ENCODE measurements at regions not wholly inside any gene's neighbourhood (a gene's known extent, or its start where the extent isn't known, plus 50 kb on each side); places are given as distances from the start of the nearest gene placed in this dataset.

GRCh38 chr5:92889140-92889539 is 691.9 kb downstream of the NR2F1-AS1 start:
- no peaks in the 10 kb centered on the region for H3K4me1 ChIP-seq (ENCODE audit: control insufficient read depth, insufficient read depth, low read length, poor library complexity, severe bottlenecking)
- H3K36me3 ChIP-seq (ENCODE audit: control insufficient read depth, insufficient read depth, low read length): no peaks in the 10 kb centered on the region
- H3K27ac ChIP-seq (ENCODE audit: low read depth, low read length, severe bottlenecking): no peak overlapping the region
- 100% methylated on average over 1 of the region's 1 CpG; no CpG with 5 or more reads in 1 of the 2 experiments for WGBS, 2 experiments (ENCODE audit: insufficient coverage in 2 of 2)
- H3K9me3 ChIP-seq (ENCODE audit: control insufficient read depth, low read length): no peaks in the 10 kb centered on the region
- no peak overlapping the region for H3K4me3 ChIP-seq (ENCODE audit: extremely low read depth, insufficient read depth, low read length, poor library complexity, severe bottlenecking)

DNA sequence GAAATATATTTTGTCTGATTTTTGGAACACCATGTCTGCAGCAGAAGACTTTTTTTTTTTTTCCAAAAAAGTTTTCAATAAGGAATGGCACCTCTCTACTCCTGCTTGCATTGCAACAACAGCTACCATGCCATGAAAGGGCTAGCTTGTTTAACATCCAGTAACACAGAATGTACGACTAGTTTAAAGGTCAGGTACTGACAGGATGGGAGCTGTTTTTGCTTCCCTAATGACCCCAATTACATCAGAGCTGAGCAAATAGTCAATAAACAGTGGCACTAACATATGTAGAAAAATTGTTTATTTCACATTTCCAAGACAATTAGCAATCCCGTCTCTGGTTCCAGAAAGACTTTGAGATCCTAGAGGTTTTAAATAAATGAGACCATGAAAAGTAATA is 693.8 kb downstream of the NR2F1-AS1 start:
- H3K27ac ChIP-seq (ENCODE audit: low read depth, low read length, severe bottlenecking): no peak overlapping the region
- 67% methylated on average over 1 of the region's 2 CpGs; no CpG with 5 or more reads in 1 of the 2 experiments for WGBS, 2 experiments (ENCODE audit: insufficient coverage in 2 of 2)
- no peak overlapping the region for H3K4me3 ChIP-seq (ENCODE audit: extremely low read depth, insufficient read depth, low read length, poor library complexity, severe bottlenecking)
- H3K4me1 ChIP-seq (ENCODE audit: control insufficient read depth, insufficient read depth, low read length, poor library complexity, severe bottlenecking): no peaks in the 10 kb centered on the region
- no peaks in the 10 kb centered on the region for H3K9me3 ChIP-seq (ENCODE audit: control insufficient read depth, low read length)
- no peaks in the 10 kb centered on the region for H3K36me3 ChIP-seq (ENCODE audit: control insufficient read depth, insufficient read depth, low read length)

DNA sequence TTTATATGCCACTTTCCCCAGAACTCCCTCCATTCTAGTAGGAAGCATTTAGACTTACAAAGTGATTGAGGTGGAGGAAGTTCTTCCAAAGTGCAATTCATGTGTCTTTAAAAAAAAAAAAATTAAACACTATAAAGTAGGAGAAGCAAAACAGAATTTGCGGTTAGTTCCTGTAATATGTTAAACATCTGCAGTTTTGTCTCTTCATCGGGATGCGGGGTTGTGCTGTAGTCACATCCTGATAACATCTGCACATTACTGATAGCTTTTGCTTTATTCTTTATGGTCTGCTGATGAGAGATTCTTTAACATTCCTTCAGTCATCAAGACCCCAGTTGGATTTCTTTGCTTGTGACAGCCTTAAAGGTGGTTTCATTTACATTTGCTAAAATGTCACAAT is 694.3 kb downstream of the NR2F1-AS1 start:
- Histone ChIP-seq H3K36me3 (ENCODE audit: control insufficient read depth, insufficient read depth, low read length) (no peaks in the 10 kb centered on the region), H3K9me3 (ENCODE audit: control insufficient read depth, low read length) (no peaks in the 10 kb centered on the region), H3K4me3 (ENCODE audit: extremely low read depth, insufficient read depth, low read length, poor library complexity, severe bottlenecking) (no peak overlapping the region), H3K27ac (ENCODE audit: low read depth, low read length, severe bottlenecking) (no peak overlapping the region), H3K4me1 (ENCODE audit: control insufficient read depth, insufficient read depth, low read length, poor library complexity, severe bottlenecking) (no peaks in the 10 kb centered on the region)
- 50% methylated on average over 2 of the region's 3 CpGs; no CpG with 5 or more reads in 1 of the 2 experiments for WGBS, 2 experiments (ENCODE audit: insufficient coverage in 2 of 2)

- no peaks in the 10 kb centered on the region for H3K9me3 ChIP-seq (ENCODE audit: control insufficient read depth, low read length)
- H3K27ac ChIP-seq (ENCODE audit: low read depth, low read length, severe bottlenecking): no peak overlapping the region
- H3K4me1 ChIP-seq (ENCODE audit: control insufficient read depth, insufficient read depth, low read length, poor library complexity, severe bottlenecking): no peaks in the 10 kb centered on the region
- H3K36me3 ChIP-seq (ENCODE audit: control insufficient read depth, insufficient read depth, low read length): no peaks in the 10 kb centered on the region
- 0 to 6% methylated on average over 3 of the region's 4 CpGs for WGBS, 2 experiments (ENCODE audit: insufficient coverage in 2 of 2)
- no peak overlapping the region for H3K4me3 ChIP-seq (ENCODE audit: extremely low read depth, insufficient read depth, low read length, poor library complexity, severe bottlenecking)
Measured at GRCh38 chr5:92885950-92886349, 695.1 kb downstream of the NR2F1-AS1 start.

DNA sequence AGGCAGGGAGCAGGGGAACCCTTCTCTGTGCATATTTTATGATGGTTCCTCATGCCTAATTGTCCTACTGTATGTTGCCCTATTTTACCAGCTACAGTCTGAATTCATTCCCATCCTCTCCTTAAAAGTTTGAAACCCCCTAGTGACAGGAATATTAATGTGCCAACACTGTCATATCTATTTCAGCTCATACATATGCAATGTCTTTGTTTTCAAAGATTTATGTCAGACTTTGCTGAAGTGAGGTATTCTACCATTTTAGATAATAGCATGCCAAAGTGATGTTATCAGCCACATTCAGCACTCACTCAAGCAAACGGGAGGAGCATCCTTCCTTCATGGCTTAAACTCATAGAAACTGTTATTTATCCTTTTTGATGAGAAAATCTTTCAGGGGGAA is 696.5 kb downstream of the NR2F1-AS1 start:
- Histone ChIP-seq H3K27ac (ENCODE audit: low read depth, low read length, severe bottlenecking) (no peak overlapping the region), H3K4me1 (ENCODE audit: control insufficient read depth, insufficient read depth, low read length, poor library complexity, severe bottlenecking) (no peaks in the 10 kb centered on the region), H3K4me3 (ENCODE audit: extremely low read depth, insufficient read depth, low read length, poor library complexity, severe bottlenecking) (no peak overlapping the region), H3K9me3 (ENCODE audit: control insufficient read depth, low read length) (no peaks in the 10 kb centered on the region), H3K36me3 (ENCODE audit: control insufficient read depth, insufficient read depth, low read length) (no peaks in the 10 kb centered on the region)
- WGBS, 2 experiments (ENCODE audit: insufficient coverage in 2 of 2): no CpG with 5 or more reads among the region's 1 CpG

GRCh38 chr5:92879806-92880543 is 701.0 kb downstream of the NR2F1-AS1 start:
- Histone ChIP-seq H3K27ac (ENCODE audit: low read depth, low read length, severe bottlenecking) (no peak overlapping the region), H3K4me1 (ENCODE audit: control insufficient read depth, insufficient read depth, low read length, poor library complexity, severe bottlenecking) (no peaks in the 10 kb centered on the region), H3K36me3 (ENCODE audit: control insufficient read depth, insufficient read depth, low read length) (no peaks in the 10 kb centered on the region), H3K4me3 (ENCODE audit: extremely low read depth, insufficient read depth, low read length, poor library complexity, severe bottlenecking) (no peak overlapping the region), H3K9me3 (ENCODE audit: control insufficient read depth, low read length) (peaks cover 3% of the 10 kb centered on the region)
- 70% methylated on average over 2 of the region's 2 CpGs; no CpG with 5 or more reads in 1 of the 2 experiments for WGBS, 2 experiments (ENCODE audit: insufficient coverage in 2 of 2)

GRCh38 chr5:92874790-92875189 is 706.2 kb downstream of the NR2F1-AS1 start:
- H3K27ac ChIP-seq (ENCODE audit: low read depth, low read length, severe bottlenecking): no peak overlapping the region
- peaks cover 3% of the 10 kb centered on the region for H3K9me3 ChIP-seq (ENCODE audit: control insufficient read depth, low read length)
- no peaks in the 10 kb centered on the region for H3K36me3 ChIP-seq (ENCODE audit: control insufficient read depth, insufficient read depth, low read length)
- WGBS, 2 experiments (ENCODE audit: insufficient coverage in 2 of 2): no CpG with 5 or more reads among the region's 2 CpGs
- no peaks in the 10 kb centered on the region for H3K4me1 ChIP-seq (ENCODE audit: control insufficient read depth, insufficient read depth, low read length, poor library complexity, severe bottlenecking)
- H3K4me3 ChIP-seq (ENCODE audit: extremely low read depth, insufficient read depth, low read length, poor library complexity, severe bottlenecking): no peak overlapping the region

DNA sequence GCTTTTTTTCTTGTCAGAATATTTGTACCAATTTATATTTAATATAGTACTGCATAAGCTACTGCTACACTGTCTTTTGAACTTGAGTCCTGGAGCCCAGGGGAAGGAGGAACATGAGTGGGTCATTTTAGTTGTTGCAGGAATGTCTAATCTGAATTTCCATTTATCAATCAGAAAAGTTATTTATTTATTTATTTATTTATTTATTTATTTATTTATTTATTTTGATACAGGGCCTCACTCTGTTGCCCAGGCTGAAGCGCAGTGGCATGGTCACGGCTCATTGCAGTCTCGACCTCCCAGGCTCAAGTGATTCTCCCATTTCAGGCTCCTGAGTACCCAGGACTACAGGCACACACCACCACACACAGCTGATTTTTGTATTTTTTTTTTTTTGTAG is 712.6 kb downstream of the NR2F1-AS1 start:
- H3K27ac ChIP-seq (ENCODE audit: low read depth, low read length, severe bottlenecking): no peak overlapping the region
- WGBS, 2 experiments (ENCODE audit: insufficient coverage in 2 of 2): no CpG with 5 or more reads among the region's 3 CpGs
- H3K4me1 ChIP-seq (ENCODE audit: control insufficient read depth, insufficient read depth, low read length, poor library complexity, severe bottlenecking): no peaks in the 10 kb centered on the region
- no peaks in the 10 kb centered on the region for H3K36me3 ChIP-seq (ENCODE audit: control insufficient read depth, insufficient read depth, low read length)
- no peak overlapping the region for H3K4me3 ChIP-seq (ENCODE audit: extremely low read depth, insufficient read depth, low read length, poor library complexity, severe bottlenecking)
- no peaks in the 10 kb centered on the region for H3K9me3 ChIP-seq (ENCODE audit: control insufficient read depth, low read length)

- Histone ChIP-seq H3K36me3 (ENCODE audit: control insufficient read depth, insufficient read depth, low read length) (no peaks in the 10 kb centered on the region), H3K4me3 (ENCODE audit: extremely low read depth, insufficient read depth, low read length, poor library complexity, severe bottlenecking) (no peak overlapping the region), H3K27ac (ENCODE audit: low read depth, low read length, severe bottlenecking) (no peak overlapping the region), H3K9me3 (ENCODE audit: control insufficient read depth, low read length) (no peaks in the 10 kb centered on the region), H3K4me1 (ENCODE audit: control insufficient read depth, insufficient read depth, low read length, poor library complexity, severe bottlenecking) (no peaks in the 10 kb centered on the region)
- WGBS, 2 experiments (ENCODE audit: insufficient coverage in 2 of 2): 100% methylated on average over 1 of the region's 2 CpGs
Measured at GRCh38 chr5:92864591-92864990, 716.4 kb downstream of the NR2F1-AS1 start.

GRCh38 chr5:92863666-92864065 is 717.4 kb downstream of the NR2F1-AS1 start:
- WGBS, 2 experiments (ENCODE audit: insufficient coverage in 2 of 2): no CpG with 5 or more reads among the region's 2 CpGs

GRCh38 chr5:92861531-92862285 is 719.3 kb downstream of the NR2F1-AS1 start:
- Histone ChIP-seq H3K9me3 (ENCODE audit: control insufficient read depth, low read length) (no peaks in the 10 kb centered on the region), H3K27ac (ENCODE audit: low read depth, low read length, severe bottlenecking) (no peak overlapping the region), H3K4me3 (ENCODE audit: extremely low read depth, insufficient read depth, low read length, poor library complexity, severe bottlenecking) (no peak overlapping the region), H3K36me3 (ENCODE audit: control insufficient read depth, insufficient read depth, low read length) (no peaks in the 10 kb centered on the region), H3K4me1 (ENCODE audit: control insufficient read depth, insufficient read depth, low read length, poor library complexity, severe bottlenecking) (no peaks in the 10 kb centered on the region)
- WGBS, 2 experiments (ENCODE audit: insufficient coverage in 2 of 2): 100% methylated on average over 1 of the region's 3 CpGs; no CpG with 5 or more reads in 1 of the 2 experiments

More at GRCh38 chr5:92863666-92864065, 717.4 kb downstream of the NR2F1-AS1 start:
- no peaks in the 10 kb centered on the region for H3K36me3 ChIP-seq (ENCODE audit: control insufficient read depth, insufficient read depth, low read length)
- H3K9me3 ChIP-seq (ENCODE audit: control insufficient read depth, low read length): no peaks in the 10 kb centered on the region
- no peaks in the 10 kb centered on the region for H3K4me1 ChIP-seq (ENCODE audit: control insufficient read depth, insufficient read depth, low read length, poor library complexity, severe bottlenecking)
- no peak overlapping the region for H3K27ac ChIP-seq (ENCODE audit: low read depth, low read length, severe bottlenecking)
- no peak overlapping the region for H3K4me3 ChIP-seq (ENCODE audit: extremely low read depth, insufficient read depth, low read length, poor library complexity, severe bottlenecking)
